ENCODE measurements at regions not wholly inside any gene's neighbourhood (a gene's known extent, or its start where the extent isn't known, plus 50 kb on each side); places are given as distances from the start of the nearest gene placed in this dataset.

GRCh38 chr12:66066137-66066928, 64.2 kb downstream of the LLPH start:
- DNase-seq (ENCODE audit: low read depth), result peak; percentile 54

GRCh38 chr12:66065641-66066136, 64.9 kb downstream of the LLPH start:
- peak; percentile 63 for DNase-seq (ENCODE audit: low read depth)
- no peak for TF ChIP-seq CTCF (conservative IDR thresholded peaks at IDR 0.05; ENCODE audit: control insufficient read depth, insufficient read depth, low read depth, low read length)
- no peak overlapping the region for H3K4me3 ChIP-seq (ENCODE audit: control insufficient read depth, low read depth, low read length)

More at GRCh38 chr12:66066137-66066928, 64.2 kb downstream of the LLPH start:
- TF ChIP-seq CTCF (conservative IDR thresholded peaks at IDR 0.05; ENCODE audit: control insufficient read depth, insufficient read depth, low read depth, low read length), result no peak
- no peak overlapping the region for H3K4me3 ChIP-seq (ENCODE audit: control insufficient read depth, low read depth, low read length)

GRCh38 chr12:66065150-66065549, 65.4 kb downstream of the LLPH start:
- H3K4me3 ChIP-seq (ENCODE audit: control insufficient read depth, low read depth, low read length), result no peak overlapping the region
- DNase-seq (ENCODE audit: low read depth), result peak; percentile 64
- no peak for TF ChIP-seq CTCF (conservative IDR thresholded peaks at IDR 0.05; ENCODE audit: control insufficient read depth, insufficient read depth, low read depth, low read length)

GRCh38 chr12:66063916-66064315, 66.6 kb downstream of the LLPH start:
- peak; percentile 38 for DNase-seq (ENCODE audit: low read depth)
- no peak for TF ChIP-seq CTCF (conservative IDR thresholded peaks at IDR 0.05; ENCODE audit: control insufficient read depth, insufficient read depth, low read depth, low read length)
- no peak overlapping the region for H3K4me3 ChIP-seq (ENCODE audit: control insufficient read depth, low read depth, low read length)

GRCh38 chr12:66062290-66062625, 68.3 kb downstream of the LLPH start:
- TF ChIP-seq CTCF (conservative IDR thresholded peaks at IDR 0.05; ENCODE audit: control insufficient read depth, insufficient read depth, low read depth, low read length), result no peak
- peak; percentile 39 for DNase-seq (ENCODE audit: low read depth)
- H3K4me3 ChIP-seq (ENCODE audit: control insufficient read depth, low read depth, low read length), result no peak overlapping the region

GRCh38 chr12:66061557-66062289, 68.8 kb downstream of the LLPH start:
- H3K4me3 ChIP-seq (ENCODE audit: control insufficient read depth, low read depth, low read length), result no peak overlapping the region
- DNase-seq (ENCODE audit: low read depth), result peak; percentile 25
- no peak for TF ChIP-seq CTCF (conservative IDR thresholded peaks at IDR 0.05; ENCODE audit: control insufficient read depth, insufficient read depth, low read depth, low read length)
